Heart right ventricle (tissue), 16 donors: ENCODE measurements at regions not wholly inside any gene's neighbourhood (a gene's known extent, or its start where the extent isn't known, plus 50 kb on each side); places are given as distances from the start of the nearest gene placed in this dataset.

Experiments used
- ATAC-seq, 8 donors: fragments of 200-7000 bp; cut with Tn5 transposase; one replicate each; pipeline ENCODE4 v1.9.1; 2020; ENCODE audit warnings: mild to moderate bottlenecking in 8 of 8, moderate library complexity in 8 of 8, moderate number of reproducible peaks in 1 of 8
- DNase-seq, 2 donors: peaks; one replicate each; pipeline ENCODE4 v3.0.0-alpha.2; 2020
- H3K27ac ChIP-seq, 10 donors: fragments of 200-600 bp; sonication (generic) in 2 of 10; one replicate each; pipeline versions ENCODE4 v1.5.0 to v1.8.0; 2020 to 2022; ENCODE audit warnings: mild to moderate bottlenecking in 3 of 10
- H3K27me3 ChIP-seq, 7 donors: fragments of 200-600 bp; one replicate each; pipeline ENCODE4 v1.8.0; 2021 to 2022; ENCODE audit warnings: mild to moderate bottlenecking in 2 of 7
- H3K36me3 ChIP-seq, 9 donors: fragments of 200-600 bp; sonication (generic) in 1 of 9; one replicate each; pipeline versions ENCODE4 v1.5.0 to v1.8.0; 2020 to 2022; ENCODE audit warnings: mild to moderate bottlenecking in 2 of 9
- H3K4me1 ChIP-seq, 9 donors: fragments of 200-600 bp; sonication (generic) in 1 of 9; one replicate each; pipeline versions ENCODE4 v1.5.0 to v1.8.0; 2020 to 2022; ENCODE audit warnings: mild to moderate bottlenecking in 4 of 9
- H3K4me3 ChIP-seq, 10 donors: fragments of 200-600 bp; sonication (generic) in 2 of 10; one replicate each; pipeline versions ENCODE4 v1.5.0 to v1.8.0; 2020 to 2022; ENCODE audit warnings: mild to moderate bottlenecking in 7 of 10, moderate library complexity in 2 of 10
- H3K9me3 ChIP-seq, 11 donors: fragments of 200-600 bp in 10 of 11; sonication (generic) in 2 of 11; one replicate each; pipeline versions ENCODE4 v1.5.0 to v1.8.0; 2013 to 2022; ENCODE audit warnings: mild to moderate bottlenecking in 2 of 11, control low read depth in 1 of 11, moderate library complexity in 1 of 11
- CTCF ChIP-seq, 9 donors: fragments of 200-600 bp; sonication (generic) in 2 of 9; IDR thresholded peaks; one replicate each; pipeline versions ENCODE4 v1.5.0 to v1.8.0; 2021 to 2022; ENCODE audit warnings: antibody characterized with exemption in 9 of 9, mild to moderate bottlenecking in 5 of 9, moderate library complexity in 1 of 9
- WGBS, 2 donors: extraction: QIAGEN DNeasy Blood & Tissue Kit; methylation state at CpG; one replicate each; pipeline ENCODE4 v1.1.7; 2013; ENCODE audit warnings: inconsistent platforms in 1 of 2; 5-methylcytosine and 5-hydroxymethylcytosine counted together
- intact Hi-C, 10 donors: fragments of 100-400 bp; cut with DNase I; formaldehyde crosslinking; loops; one replicate each; pipeline versions ENCODE4 v1.11.1 to v1.14.2; 2022
- donor health status: Arrhythmogenic right ventricular cardiomyopathy.
- donor health status: ischemic (EF 13 %, LVEDD 7.1; RV severe dilation, severe dysfunction).
- donor health status: healthy with polysubstance abuse.
- donor health status: DM: no; HTN: yes; CAD: no.
- donor health status: DM: no; HTN: no; CAD: no.
- donor health status: ischemic (EF 25% LVEDD 6.9; RV normal size, moderate dysfunction).
- donor health status: ischemic (EF 25% LVEDD 5.7; RV mildly dilated, moderate dysfunction).
- donor health status: healthy.
- donor health status: DM: yes; HTN: yes; CAD: no.
- donor health status: Ischemic cardiomyopathy.
- donor health status: ischemic (EF 35%, LVEDD 5.7; RV mildly dilated, moderate dysfunction).
- donor health status: nonischemic (EF 11% LVEDD 7.7; RV severe dilation, severe dysfunction).
- donor health status: DM: yes; HTN: yes; CAD: no.
- donor health status: PGD.
- donor health status: ischemic (EF 29% LVEDD 5.4; RV normal size, mild dysfunction).
- donor health status: nonischemic (EF 23%, LVEDD 6.1; RV moderate dilation, normal function).

GRCh38 chr2:31660165-31660564 lies 79.4 kb upstream of the SRD5A2 start:
- no peaks in the 10 kb centered on the region for H3K27me3 ChIP-seq
- H3K4me1 ChIP-seq = no peaks in the 10 kb centered on the region
- DNase-seq = no peak
- H3K4me3 ChIP-seq = no peak overlapping the region
- no peak overlapping the region for H3K27ac ChIP-seq
- intact Hi-C loops = no loop called here
- ATAC-seq = no peak
- peaks cover 0 to 12% (median 0%) of the 10 kb centered on the region in 11 donors for H3K9me3 ChIP-seq
- WGBS, 2 donors = 84 to 89% methylated on average over 2 of the region's 2 CpGs
- TF ChIP-seq CTCF (IDR thresholded peaks at IDR 0.05) = no peak
- no peaks in the 10 kb centered on the region for H3K36me3 ChIP-seq

GRCh38 chr2:31654241-31654640 lies 73.5 kb upstream of the SRD5A2 start:
- no peak for TF ChIP-seq CTCF (IDR thresholded peaks at IDR 0.05)
- H3K4me1 ChIP-seq = no peaks in the 10 kb centered on the region
- intact Hi-C loops = no loop called here
- H3K36me3 ChIP-seq = no peaks in the 10 kb centered on the region
- no peak overlapping the region for H3K27ac ChIP-seq
- ATAC-seq (peak in 3 of 8 donors; percentile 30 to 52 (median 46)), DNase-seq (peak in 1 of 2 donors; percentile 29)
- no peak overlapping the region for H3K4me3 ChIP-seq
- H3K27me3 ChIP-seq = no peaks in the 10 kb centered on the region
- 23 to 24% methylated on average over 2 of the region's 2 CpGs for WGBS, 2 donors
- H3K9me3 ChIP-seq = peaks cover 0 to 12% (median 0%) of the 10 kb centered on the region in 11 donors

- TF ChIP-seq CTCF (IDR thresholded peaks at IDR 0.05) = no peak
- Histone ChIP-seq H3K9me3 (no peaks in the 10 kb centered on the region), H3K4me3 (no peak overlapping the region), H3K36me3 (no peaks in the 10 kb centered on the region), H3K4me1 (no peaks in the 10 kb centered on the region), H3K27ac (no peak overlapping the region), H3K27me3 (no peaks in the 10 kb centered on the region)
- ATAC-seq (no peak), DNase-seq (no peak)
- 92 to 95% methylated on average over 6 of the region's 6 CpGs for WGBS, 2 donors
- intact Hi-C loops = no loop called here
Observed at GRCh38 chr2:31651736-31652135, 71.0 kb upstream of the SRD5A2 start.

- DNase-seq (no peak), ATAC-seq (no peak)
- Histone ChIP-seq H3K4me1 (no peaks in the 10 kb centered on the region), H3K36me3 (no peaks in the 10 kb centered on the region), H3K9me3 (no peaks in the 10 kb centered on the region), H3K4me3 (no peak overlapping the region), H3K27me3 (no peaks in the 10 kb centered on the region), H3K27ac (no peak overlapping the region)
- intact Hi-C loops = no loop called here
- WGBS, 2 donors = 87 to 95% methylated on average over 2 of the region's 2 CpGs
- no peak for TF ChIP-seq CTCF (IDR thresholded peaks at IDR 0.05)
Observed at GRCh38 chr2:31651267-31651666, 70.5 kb upstream of the SRD5A2 start.
